Keratinocyte (primary cell): ENCODE measurements at regions not wholly inside any gene's neighbourhood (a gene's known extent, or its start where the extent isn't known, plus 50 kb on each side); places are given as distances from the start of the nearest gene placed in this dataset.

Experiments
- EZH2 ChIP-seq: IDR thresholded peaks from one replicate; pipeline ENCODE4 v1.6.1; 2012; ENCODE audit warnings: inconsistent platforms, mild to moderate bottlenecking, low read length, moderate library complexity
- TF ChIP-seq, protein P1 (sequence below), 3 experiments: IDR thresholded peaks in 1 of 3; conservative IDR thresholded peaks in 1 of 3; optimal IDR thresholded peaks in 1 of 3; 2 replicates in 2 of 3; 3 replicates in 1 of 3; pipeline versions ENCODE3 to v1.5.1; 2011; ENCODE audit warnings: low read length in 3 of 3, mild to moderate bottlenecking in 3 of 3, moderate library complexity in 2 of 3, control low read depth in 1 of 3, inconsistent platforms in 1 of 3; ENCODE audit not compliant: insufficient read depth in 2 of 3; ENCODE audit errors: extremely low read depth in 1 of 3

DNA sequence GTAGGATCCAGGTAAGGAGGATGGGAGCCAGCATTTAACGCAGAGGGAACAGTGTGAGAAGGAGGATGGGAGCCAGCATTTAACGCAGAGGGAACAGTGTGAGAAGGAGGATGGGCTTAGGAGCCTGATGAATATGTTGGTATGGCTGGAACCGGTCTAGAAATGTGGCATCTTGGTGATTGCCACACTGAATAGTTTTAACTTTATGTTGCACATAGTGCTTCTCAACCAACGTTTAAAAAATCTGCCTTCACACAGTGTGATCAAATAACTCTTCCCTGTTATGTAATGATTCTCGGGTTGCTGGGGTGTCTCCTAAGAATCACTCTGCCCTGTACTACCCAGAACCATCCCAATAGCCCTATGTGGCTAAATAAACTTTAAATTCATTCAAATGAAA, 146.9 kb upstream of the DUSP10 start:
- no peak for TF ChIP-seq EZH2
- TF ChIP-seq, protein P1, sequence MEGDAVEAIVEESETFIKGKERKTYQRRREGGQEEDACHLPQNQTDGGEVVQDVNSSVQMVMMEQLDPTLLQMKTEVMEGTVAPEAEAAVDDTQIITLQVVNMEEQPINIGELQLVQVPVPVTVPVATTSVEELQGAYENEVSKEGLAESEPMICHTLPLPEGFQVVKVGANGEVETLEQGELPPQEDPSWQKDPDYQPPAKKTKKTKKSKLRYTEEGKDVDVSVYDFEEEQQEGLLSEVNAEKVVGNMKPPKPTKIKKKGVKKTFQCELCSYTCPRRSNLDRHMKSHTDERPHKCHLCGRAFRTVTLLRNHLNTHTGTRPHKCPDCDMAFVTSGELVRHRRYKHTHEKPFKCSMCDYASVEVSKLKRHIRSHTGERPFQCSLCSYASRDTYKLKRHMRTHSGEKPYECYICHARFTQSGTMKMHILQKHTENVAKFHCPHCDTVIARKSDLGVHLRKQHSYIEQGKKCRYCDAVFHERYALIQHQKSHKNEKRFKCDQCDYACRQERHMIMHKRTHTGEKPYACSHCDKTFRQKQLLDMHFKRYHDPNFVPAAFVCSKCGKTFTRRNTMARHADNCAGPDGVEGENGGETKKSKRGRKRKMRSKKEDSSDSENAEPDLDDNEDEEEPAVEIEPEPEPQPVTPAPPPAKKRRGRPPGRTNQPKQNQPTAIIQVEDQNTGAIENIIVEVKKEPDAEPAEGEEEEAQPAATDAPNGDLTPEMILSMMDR (optimal IDR thresholded peaks at IDR 0.05 in 1 of 3, IDR thresholded peaks at IDR 0.05 in 1 of 3, conservative IDR thresholded peaks at IDR 0.05 in 1 of 3; ENCODE audit: extremely low read depth in 1 of 3, insufficient read depth in 2 of 3, low read length in 3 of 3): no peak
